ENCODE measurements at regions not wholly inside any gene's neighbourhood (a gene's known extent, or its start where the extent isn't known, plus 50 kb on each side); places are given as distances from the start of the nearest gene placed in this dataset.

GRCh38 chr9:1222511-1222910 is 172.4 kb downstream of the DMRT2 start:
- Histone ChIP-seq H4K20me1 (ENCODE audit: control insufficient read depth, extremely low read depth, insufficient read depth, low read length) (no peaks in the 10 kb centered on the region), H3K9me3 (ENCODE audit: control insufficient read depth, low read depth, low read length) (no peaks in the 10 kb centered on the region), H3K9me1 (ENCODE audit: control insufficient read depth, extremely low read depth, insufficient read depth, low read length) (no peaks in the 10 kb centered on the region), H3K27me3 (ENCODE audit: control insufficient read depth, extremely low read depth, insufficient read depth, low read length) (no peaks in the 10 kb centered on the region), H3K4me3 (ENCODE audit: control insufficient read depth in 2 of 3, extremely low read depth in 1 of 3, insufficient read depth in 2 of 3, low read depth in 1 of 3, low read length in 3 of 3) (no peak overlapping the region), H3K36me3 (ENCODE audit: control insufficient read depth in 2 of 2, extremely low read depth in 1 of 2, insufficient read depth in 2 of 2, low read length in 2 of 2) (no peaks in the 10 kb centered on the region), H3K27ac (ENCODE audit: control insufficient read depth, insufficient read depth, low read length) (no peak overlapping the region), H3K9ac (ENCODE audit: control insufficient read depth, extremely low read depth, insufficient read depth, low read length) (no peak overlapping the region), H2AFZ (ENCODE audit: control insufficient read depth, low read length) (no peak overlapping the region), H3K4me1 (ENCODE audit: control insufficient read depth, extremely low read depth, insufficient read depth, low read length) (no peaks in the 10 kb centered on the region), H3K79me2 (ENCODE audit: control insufficient read depth, insufficient read depth, low read length) (no peaks in the 10 kb centered on the region), H3K4me2 (ENCODE audit: control insufficient read depth, extremely low read depth, insufficient read depth, low read depth, low read length) (no peak overlapping the region)
- no peak for FAIRE-seq
- dilution Hi-C loops (cut with MboI; ENCODE audit: extremely low pct_ligation_motif_present, low sequenced_read_pairs): no loop called here
- no peak for DNase-seq (ENCODE audit: low read depth, low spot score)
- TF ChIP-seq, protein P1, sequence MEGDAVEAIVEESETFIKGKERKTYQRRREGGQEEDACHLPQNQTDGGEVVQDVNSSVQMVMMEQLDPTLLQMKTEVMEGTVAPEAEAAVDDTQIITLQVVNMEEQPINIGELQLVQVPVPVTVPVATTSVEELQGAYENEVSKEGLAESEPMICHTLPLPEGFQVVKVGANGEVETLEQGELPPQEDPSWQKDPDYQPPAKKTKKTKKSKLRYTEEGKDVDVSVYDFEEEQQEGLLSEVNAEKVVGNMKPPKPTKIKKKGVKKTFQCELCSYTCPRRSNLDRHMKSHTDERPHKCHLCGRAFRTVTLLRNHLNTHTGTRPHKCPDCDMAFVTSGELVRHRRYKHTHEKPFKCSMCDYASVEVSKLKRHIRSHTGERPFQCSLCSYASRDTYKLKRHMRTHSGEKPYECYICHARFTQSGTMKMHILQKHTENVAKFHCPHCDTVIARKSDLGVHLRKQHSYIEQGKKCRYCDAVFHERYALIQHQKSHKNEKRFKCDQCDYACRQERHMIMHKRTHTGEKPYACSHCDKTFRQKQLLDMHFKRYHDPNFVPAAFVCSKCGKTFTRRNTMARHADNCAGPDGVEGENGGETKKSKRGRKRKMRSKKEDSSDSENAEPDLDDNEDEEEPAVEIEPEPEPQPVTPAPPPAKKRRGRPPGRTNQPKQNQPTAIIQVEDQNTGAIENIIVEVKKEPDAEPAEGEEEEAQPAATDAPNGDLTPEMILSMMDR (optimal IDR thresholded peaks at IDR 0.05 in 1 of 3, IDR thresholded peaks at IDR 0.05 in 1 of 3, conservative IDR thresholded peaks at IDR 0.05 in 1 of 3; ENCODE audit: extremely low read depth in 1 of 3, insufficient read depth in 2 of 3, low read length in 3 of 3): no peak
- no peak for TF ChIP-seq EZH2 (IDR thresholded peaks at IDR 0.05; ENCODE audit: low read length)

DNA sequence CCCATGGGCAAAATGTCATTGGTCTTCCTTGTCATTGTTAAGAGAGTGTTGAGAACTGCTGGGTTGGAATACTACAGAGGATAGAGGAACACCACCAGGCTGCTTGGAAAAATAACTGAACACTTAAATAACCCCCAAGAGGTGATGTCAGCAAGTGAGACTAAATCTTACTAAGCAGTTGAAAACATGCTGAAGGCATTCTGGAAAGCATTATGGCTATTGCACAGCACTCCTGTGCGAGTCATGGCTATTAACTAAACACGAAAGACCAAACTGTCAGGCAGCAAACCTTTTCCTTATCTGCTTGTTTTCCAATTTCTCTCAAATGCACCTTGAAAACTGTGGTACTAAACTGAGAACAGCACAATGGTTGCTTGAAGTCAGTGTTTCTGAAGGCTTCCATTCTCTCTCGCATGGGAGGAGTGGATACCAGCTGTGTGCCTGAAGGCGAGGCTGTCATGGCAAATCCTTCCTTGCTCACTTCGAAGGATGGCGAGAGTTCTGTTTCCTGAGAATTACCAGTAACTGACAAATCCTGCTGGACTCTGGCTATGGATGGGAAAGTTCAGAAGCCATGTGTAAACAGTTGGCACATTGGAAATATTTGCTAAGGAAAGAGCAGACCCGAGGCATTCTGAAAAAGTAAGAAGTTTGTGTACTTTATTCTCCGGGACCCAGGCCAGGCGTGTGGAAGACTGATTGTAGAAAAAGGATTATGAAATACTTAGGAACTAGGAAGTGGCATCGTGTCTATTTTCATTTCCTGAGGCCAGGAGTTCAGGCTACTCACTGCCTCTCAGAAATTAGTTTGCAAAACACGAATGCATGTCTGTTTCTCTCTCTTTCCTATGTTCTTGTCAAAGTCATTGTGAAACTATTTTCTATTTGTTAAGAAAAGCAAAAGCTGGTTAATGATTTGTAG is 182.1 kb downstream of the DMRT2 start:
- H2AFZ ChIP-seq (ENCODE audit: control insufficient read depth, low read length): peak overlapping the region; percentile 76
- H3K4me3 ChIP-seq (ENCODE audit: control insufficient read depth in 2 of 3, extremely low read depth in 1 of 3, insufficient read depth in 2 of 3, low read depth in 1 of 3, low read length in 3 of 3): peak overlapping the region in 2 of 3 experiments; percentile 10 to 36
- no peaks in the 10 kb centered on the region for H3K9me3 ChIP-seq (ENCODE audit: control insufficient read depth, low read depth, low read length)
- peak overlapping the region; percentile 36 for H3K27ac ChIP-seq (ENCODE audit: control insufficient read depth, insufficient read depth, low read length)
- peak overlapping the region; percentile 67 for H3K4me2 ChIP-seq (ENCODE audit: control insufficient read depth, extremely low read depth, insufficient read depth, low read depth, low read length)
- no peaks in the 10 kb centered on the region for H3K79me2 ChIP-seq (ENCODE audit: control insufficient read depth, insufficient read depth, low read length)
- FAIRE-seq: peak; percentile 82
- H3K9me1 ChIP-seq (ENCODE audit: control insufficient read depth, extremely low read depth, insufficient read depth, low read length): no peaks in the 10 kb centered on the region
- no peaks in the 10 kb centered on the region for H4K20me1 ChIP-seq (ENCODE audit: control insufficient read depth, extremely low read depth, insufficient read depth, low read length)
- dilution Hi-C loops (cut with MboI; ENCODE audit: extremely low pct_ligation_motif_present, low sequenced_read_pairs): no loop called here
- TF ChIP-seq, protein P1 (optimal IDR thresholded peaks at IDR 0.05 in 1 of 3, IDR thresholded peaks at IDR 0.05 in 1 of 3, conservative IDR thresholded peaks at IDR 0.05 in 1 of 3; ENCODE audit: extremely low read depth in 1 of 3, insufficient read depth in 2 of 3, low read length in 3 of 3): no peak
- no peak for TF ChIP-seq EZH2 (IDR thresholded peaks at IDR 0.05; ENCODE audit: low read length)
- peak overlapping the region; percentile 0 for H3K9ac ChIP-seq (ENCODE audit: control insufficient read depth, extremely low read depth, insufficient read depth, low read length)
- DNase-seq (ENCODE audit: low read depth, low spot score): no peak
- peaks cover 8% of the 10 kb centered on the region for H3K4me1 ChIP-seq (ENCODE audit: control insufficient read depth, extremely low read depth, insufficient read depth, low read length)
- no peaks in the 10 kb centered on the region for H3K36me3 ChIP-seq (ENCODE audit: control insufficient read depth in 2 of 2, extremely low read depth in 1 of 2, insufficient read depth in 2 of 2, low read length in 2 of 2)
- H3K27me3 ChIP-seq (ENCODE audit: control insufficient read depth, extremely low read depth, insufficient read depth, low read length): no peaks in the 10 kb centered on the region
